LoVo (cell line): ENCODE measurements at regions not wholly inside any gene's neighbourhood (a gene's known extent, or its start where the extent isn't known, plus 50 kb on each side); places are given as distances from the start of the nearest gene placed in this dataset.
"Not testable (repeated sequence)": the region's sequence is repeated elsewhere in the genome, so short reads cannot be mapped to it uniquely, and the experiment has no call there.

Source experiments
- DNase-seq: peaks from one replicate; pipeline ENCODE4 v3.0.0-alpha.2; 2016; ENCODE audit warnings: low spot score

DNA sequence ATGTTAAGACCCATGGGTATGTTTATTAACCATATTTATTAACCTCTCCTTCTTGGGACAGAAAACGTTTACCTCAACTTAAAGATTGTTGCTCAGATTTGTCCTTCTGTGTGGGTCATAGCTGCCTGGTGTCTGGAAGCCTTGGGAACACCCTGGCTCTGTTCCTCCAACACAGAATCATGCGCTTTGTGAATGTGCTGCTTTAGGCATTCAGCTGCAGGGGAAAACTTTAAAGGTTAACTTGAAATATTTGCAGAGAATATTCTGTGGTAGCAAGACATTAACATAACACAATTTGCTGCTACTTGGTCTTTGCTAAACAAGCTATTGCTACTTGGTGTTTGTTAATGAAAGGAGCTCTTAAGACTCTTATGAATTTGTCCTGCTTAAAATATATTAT lies 50.5 kb upstream of the THOC3 start:
- not testable (repeated sequence) for DNase-seq

DNA sequence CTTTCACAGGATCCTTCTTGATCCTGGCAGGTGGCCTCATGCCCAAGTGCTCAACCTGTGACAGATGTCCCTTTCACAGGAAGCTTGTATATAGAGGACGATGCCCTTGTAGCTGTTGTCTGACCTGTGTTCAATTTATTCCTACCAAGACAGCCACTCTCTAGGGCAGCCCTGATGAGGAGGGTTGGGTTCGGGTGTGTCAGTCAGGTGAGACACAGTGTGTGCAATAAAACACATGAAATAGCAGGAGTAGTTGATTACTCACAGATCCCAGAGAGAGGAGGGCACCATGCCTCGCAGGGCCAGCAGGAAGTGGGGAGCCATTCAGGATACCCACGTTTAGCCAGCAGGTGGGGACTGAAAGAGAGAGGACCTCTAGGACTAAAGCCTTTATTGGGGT lies 52.7 kb upstream of the THOC3 start:
- not testable (repeated sequence) for DNase-seq

DNA sequence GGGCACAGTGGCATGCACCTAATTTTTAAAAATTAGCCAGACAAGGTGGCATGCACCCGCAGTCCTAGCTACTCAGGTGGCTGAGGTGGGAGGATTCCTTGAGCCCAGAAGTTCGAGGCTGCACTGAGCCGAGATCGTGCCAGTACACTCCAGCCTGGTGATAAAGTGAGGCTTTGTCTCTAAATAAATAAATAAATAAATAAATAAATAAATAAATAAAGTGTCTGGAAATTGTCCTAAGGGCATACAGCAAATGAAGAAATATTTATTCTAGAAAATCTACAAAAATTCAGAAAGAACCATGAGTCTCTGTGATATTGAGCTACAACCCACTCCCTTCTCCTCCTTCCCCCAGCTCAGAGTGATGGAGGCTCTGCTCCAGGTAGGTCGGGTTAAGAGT lies 55.4 kb upstream of the THOC3 start:
- DNase-seq, result not testable (repeated sequence)

DNA sequence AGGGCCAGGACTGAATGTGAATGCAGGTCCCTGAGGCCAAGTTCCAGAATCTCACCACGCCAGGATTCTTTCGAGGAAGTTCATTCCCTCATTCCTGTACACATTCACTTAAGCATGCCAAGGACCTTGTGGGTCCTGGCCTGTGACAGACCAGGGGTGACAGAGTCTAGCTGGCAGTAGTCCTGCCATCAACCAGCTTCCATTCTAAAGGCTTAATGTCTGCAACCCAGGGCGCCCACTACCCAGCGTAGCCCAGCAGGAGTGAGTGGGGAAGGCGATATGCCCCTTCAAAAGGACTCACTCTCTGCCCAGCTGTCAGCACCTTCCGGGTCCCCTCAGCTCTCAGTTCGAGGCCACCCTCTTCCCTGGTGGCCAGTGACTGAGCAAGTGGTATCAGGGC lies 61.3 kb upstream of the THOC3 start:
- DNase-seq, result not testable (repeated sequence)

DNA sequence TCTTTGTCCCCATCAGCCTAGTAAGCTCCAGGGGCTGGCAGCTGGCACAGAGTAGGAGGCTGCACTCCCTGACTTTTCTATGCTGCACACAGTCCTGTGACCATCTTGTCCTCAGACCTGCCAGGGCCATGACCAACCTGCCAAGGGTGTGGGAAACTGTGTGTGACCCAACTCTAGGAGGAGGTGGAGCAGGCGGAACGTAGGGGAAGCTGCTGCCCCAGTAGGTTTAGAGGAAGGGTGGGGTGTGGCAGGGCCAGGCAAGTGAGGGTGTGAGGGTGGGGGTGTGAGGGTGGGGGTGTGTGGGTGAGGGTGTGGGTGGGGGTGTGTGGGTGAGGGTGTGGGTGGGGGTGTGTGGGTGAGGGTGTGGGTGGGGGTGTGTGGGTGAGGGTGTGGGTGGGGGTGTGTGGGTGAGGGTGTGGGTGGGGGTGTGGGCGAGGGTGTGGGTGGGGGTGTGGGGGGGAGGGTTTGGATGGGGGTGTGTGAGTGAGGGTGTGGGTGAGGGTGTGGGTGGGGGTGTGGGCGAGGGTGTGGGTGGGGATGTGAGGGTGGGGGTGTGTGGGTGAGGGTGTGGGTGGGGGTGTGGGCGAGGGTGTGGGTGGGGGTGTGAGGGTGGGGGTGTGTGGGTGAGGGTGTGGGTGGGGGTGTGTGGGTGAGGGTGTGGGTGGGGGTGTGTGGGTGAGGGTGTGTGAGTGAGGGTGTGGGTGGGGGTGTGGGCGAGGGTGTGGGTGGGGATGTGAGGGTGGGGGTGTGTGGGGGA lies 62.4 kb upstream of the THOC3 start:
- DNase-seq, result not testable (repeated sequence)

DNA sequence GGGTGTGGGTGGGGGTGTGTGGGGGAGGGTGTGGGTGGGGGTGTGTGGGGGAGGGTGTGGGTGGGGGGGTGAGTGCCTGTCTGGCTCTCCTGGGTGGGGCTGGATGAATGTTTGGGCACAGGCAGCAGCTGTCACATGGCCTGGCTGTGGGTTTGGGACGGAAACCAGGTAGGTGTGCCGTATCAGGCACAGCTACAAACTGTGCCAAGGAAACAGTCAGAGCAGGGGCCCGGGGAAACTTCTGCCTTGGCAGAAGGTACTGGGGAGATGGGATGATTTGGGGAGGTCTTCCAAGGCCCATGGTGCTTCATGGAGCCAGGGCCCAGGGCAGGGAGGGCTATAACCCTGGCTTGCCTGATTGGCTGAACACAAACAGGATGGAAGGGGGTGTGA lies 63.0 kb upstream of the THOC3 start:
- DNase-seq, result not testable (repeated sequence)

DNA sequence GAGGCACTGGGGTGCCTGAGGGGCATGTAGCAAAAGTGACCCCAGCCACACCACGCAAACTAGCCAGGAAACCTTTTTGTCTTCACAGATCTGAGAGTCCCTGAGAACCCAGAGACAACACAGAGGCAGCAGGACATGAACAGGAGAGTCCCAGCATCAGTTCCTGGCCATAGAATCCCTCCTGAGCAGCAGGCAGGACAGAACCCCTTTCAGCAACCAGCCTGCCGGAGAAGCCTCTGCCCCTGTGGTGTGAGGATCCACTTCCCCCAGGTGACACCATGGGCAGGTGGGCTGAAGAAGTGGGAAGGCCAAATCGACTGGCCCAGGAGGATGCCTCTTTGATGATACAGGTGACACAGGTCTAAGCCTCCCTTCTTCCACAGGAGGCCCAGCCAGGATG lies 65.1 kb upstream of the THOC3 start:
- DNase-seq, result not testable (repeated sequence)

DNA sequence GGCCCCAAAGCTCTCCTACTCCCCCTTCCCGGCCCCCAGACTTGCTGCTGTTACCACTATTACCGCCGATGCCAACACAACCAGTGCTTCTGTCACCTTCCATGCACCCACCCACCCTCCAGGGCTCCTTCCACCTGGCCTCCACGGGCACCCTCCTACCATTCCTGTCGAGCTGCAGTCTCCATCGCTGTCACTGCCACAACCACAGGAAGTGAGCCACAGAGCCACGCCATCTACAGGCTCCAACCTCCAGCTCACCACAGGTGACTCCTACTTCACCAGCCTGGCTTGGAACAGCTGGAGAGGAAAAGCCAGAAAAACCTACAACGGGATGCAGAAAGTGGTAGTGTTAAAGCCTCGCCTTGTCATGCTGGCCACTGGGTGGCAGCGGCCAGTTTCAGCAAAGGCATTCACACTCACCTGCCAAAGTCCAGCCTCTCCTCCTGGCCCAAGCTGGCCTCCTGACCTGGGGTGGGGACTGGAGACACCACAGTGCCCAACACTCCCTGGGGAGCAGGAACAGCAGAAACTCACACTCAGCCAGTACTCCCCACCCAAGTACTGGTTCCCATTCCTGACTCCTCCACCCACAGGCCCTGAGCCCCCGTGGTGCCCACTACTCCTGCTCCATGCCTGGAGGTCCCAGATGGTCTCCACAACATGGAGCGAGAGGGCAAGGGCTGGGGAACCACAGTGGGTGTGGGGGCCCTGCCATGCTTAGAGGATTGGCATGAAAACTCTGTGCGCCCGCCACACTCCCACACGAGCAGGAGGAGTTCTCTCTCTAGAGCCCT lies 66.5 kb upstream of the THOC3 start:
- DNase-seq, result not testable (repeated sequence)

DNA sequence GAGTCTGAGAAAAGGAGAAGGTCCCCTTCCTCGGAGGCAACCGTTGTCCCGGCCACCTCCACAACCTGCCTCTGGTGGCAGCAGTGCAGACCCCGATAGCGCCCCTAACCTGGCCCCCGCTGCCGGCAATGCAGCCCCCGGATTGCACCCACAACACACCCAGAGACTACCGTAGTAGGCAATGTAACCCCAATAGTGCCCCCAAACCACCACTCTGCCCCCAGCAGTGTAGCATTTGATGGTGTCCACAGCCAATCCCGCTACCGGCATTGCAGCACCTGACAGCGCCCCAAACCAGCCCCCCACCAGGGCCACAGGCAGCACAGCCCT lies 67.1 kb upstream of the THOC3 start:
- not testable (repeated sequence) for DNase-seq

DNA sequence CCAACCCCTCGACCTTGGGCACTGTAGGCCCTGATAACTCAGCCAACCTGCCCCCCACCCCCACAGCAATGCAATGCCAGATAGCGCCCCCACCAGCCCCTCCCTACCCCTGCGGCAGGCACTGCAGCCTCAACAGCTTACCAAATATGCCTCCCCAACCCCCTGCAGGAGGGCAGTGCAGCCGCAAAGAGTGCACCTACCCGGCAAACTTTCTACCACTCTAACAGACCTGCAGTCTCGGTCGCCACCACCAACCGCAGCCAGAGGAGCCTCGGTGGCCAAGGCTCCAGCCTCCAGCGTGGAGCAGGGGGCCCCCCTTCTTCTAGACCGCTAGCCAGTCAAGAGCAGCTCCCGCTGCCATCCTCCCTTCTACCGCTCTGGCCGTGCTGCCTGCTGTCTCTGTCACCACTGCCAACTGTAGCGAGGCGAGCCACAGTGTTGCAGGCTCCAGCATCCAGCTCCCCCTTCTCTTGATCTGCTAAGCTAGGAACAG lies 67.7 kb upstream of the THOC3 start:
- not testable (repeated sequence) for DNase-seq

DNA sequence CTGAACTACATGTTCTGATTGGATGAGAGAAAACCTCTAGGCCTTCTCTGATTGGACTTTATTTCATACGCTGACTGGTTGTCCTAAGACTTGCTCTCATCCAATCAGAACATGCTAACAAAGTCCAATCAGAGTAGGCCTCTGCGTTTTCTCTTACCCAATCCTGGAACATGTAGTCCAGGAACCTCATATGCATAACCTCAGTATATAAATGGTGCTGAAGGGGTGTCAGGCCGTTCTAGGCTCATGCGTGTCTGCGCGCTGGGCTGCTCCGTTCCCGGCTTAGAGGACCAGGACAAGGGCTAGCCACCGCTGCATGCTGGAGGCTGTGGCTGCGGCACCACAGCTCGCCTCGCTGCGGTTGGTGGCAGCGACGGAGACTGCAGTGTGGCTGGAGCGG lies 68.3 kb upstream of the THOC3 start:
- DNase-seq, result not testable (repeated sequence)

DNA sequence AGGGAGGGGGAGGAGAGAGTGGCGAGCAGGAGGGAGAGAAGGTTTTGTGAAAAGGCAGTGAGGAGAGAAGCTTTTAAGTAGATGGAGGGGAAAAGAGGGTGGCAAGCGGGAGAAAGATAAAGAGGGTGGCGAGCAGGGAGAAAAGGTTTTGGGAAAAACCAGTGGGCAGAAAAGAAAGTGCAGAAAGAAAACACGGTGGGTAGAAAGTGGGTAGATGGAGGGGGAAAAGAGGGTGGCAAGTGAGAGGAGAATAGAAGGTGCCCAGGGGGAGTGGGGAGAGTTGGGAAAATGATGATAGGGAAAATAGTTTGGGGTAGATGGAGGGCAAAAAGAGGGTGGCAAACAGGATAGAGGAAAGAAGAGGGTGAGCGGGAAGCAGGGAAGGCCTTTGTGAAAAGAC lies 69.1 kb upstream of the THOC3 start:
- DNase-seq, result not testable (repeated sequence)

DNA sequence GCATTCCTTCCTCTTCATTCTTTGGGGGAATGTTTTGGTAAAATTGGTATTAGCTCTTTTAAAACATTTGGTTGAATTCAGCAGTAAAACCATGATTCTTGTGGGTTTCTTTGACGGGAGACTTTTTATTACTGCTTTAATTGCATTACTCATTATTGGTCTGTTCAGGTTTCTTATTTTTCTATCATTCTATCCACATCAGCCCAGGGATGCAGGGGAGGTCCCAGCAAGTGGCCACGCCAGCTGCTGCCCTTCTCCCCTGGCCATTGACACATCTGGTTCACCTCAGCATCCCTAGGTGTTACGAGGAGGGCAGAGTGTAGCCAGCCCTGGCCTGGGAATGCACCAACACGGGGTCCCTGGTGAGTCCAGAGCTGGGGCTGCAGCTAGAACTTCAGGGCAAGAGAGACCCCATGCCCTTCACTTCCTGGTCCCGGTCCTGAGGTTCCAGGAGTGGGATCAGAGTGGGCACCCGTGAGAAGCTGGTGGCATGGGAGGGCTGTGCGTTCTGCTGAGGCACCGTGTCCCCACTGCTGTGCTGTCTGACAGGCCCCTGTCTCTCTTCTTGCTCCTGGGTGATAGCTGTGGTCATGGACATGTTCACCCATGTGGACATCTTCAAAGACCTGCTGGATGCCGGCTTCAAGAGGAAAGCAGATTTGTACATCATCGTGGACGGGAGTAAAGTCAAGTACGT lies 72.1 kb upstream of the THOC3 start:
- DNase-seq, result not testable (repeated sequence)

DNA sequence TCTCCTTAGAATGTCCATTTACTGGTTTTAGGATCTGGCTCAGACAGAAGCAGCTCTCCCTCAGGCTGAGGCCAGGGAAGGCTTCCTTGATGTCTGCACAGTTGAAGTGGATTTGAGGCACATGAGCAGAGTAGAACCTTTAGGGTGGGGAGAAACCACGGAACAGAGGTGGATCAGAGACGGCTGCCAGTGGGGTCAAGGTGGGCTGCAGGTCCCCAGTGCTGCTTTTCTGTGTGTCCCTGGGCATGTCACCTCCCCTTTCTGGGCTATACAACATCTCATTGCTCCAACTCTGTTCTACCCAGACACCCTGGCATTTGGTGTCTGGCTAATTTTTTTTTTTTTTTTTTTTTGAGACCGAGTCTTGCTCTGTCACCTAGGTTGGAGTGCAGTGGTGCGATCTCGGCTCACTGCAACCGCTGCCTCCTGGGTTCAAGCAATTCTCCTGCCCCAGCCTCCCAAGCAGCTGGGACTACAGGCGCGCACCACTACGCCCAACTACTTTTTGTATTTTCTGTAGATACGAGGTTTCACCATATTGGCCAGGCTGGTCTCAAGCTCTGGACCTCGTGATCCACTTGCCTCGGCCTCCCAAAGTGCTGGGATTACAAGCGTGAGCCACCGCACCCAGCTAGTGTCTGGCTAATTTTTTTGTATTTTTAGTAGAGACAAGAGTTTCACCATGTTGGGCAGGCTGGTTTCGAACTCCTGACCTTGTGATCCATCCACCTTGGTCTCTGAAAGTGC lies 73.3 kb upstream of the THOC3 start:
- DNase-seq, result not testable (repeated sequence)

DNA sequence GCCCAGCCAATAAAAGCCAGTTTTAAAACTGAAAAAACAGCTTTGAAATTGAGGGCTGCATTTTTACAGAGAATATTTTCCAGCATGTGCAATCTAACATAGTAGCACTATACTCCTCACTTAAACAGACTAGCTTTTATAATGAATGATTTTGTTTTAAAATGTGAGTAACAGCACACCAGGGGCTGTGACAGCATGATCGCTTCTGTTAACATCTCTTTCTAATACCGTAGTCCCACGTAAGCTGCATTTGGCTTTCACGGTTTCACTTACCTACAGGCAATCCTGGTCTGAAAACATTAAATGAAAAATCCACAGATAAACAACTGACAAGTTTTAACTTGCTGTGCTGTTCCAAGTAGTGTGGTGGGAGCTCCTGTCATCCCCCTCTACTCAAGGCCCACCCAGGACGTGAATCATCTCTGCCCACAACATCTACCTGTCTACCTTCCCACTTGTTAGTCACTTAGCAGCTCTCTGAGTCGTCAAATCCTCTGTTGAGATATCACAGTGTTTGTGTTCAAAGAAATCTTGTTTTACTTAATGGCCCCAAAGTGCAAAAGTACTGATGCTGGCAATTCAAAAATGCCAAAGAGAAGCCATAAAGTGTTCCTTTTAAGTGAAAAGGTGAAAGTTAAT lies 74.0 kb upstream of the THOC3 start:
- not testable (repeated sequence) for DNase-seq

DNA sequence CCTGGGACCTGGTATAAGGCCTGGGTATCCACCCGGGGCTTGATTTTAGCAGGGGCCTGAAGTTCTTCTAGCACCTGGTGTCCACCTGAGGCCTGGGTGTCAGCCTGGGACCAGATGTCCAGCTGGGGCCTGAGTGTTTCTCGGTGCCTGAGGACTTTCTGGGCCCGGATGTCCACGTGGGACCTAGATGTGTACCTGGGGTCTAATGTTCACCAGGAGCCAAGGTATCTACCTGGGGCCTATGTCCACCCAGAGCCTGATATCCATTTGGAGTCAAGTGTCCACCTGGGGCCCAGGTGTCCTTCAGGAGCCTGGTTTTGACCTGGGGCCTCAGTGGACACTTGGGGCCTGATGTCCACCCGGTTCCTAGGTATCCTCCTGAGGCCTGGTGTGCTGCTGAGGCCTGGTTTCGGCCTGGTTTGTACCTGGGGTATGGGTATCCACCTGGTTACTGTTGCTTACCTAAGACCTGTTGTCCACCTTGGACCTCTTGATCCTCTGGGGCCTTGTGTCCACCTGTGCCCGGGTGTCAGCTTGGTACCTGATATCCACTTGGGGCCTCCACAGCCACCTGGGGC lies 75.2 kb upstream of the THOC3 start:
- DNase-seq, result not testable (repeated sequence)

DNA sequence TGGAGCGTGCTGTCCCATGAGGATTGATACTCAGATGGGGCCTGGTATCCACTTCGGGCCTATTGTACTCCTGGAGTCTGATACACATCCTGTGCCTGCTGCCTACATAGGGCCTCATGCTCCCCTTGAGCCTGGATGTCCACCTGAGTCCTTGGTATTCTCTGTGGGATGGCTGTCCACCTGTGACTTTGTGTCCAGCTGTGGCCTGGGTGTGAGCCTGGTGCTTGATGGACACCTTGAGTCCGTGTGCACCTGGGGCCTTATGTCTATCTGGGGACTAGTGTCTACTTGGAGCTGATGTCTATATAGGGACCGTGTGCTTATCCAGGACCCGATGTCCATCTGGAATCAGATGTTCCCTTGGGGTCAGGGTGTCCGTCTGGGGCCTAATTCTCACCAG lies 75.9 kb upstream of the THOC3 start:
- DNase-seq, result not testable (repeated sequence)

DNA sequence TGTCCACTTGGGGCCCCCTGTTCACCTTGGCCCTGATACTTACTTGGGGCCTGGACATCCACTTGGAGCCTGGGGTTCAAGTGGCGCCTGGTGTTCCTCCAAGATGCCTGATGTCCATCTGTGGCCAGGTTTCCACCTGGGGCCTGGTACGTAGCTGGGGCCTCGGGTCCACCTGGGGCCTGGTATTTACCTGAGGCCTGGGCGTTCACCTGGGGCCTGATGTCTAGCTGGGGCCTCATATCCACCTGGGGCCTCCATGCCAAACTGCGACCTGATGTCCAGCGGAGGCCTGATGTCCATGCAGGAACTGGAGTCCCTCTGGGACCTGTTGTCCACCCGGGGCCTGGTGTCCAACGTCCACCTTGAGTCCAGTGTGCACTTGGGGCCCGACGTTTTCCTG lies 76.3 kb upstream of the THOC3 start:
- not testable (repeated sequence) for DNase-seq

DNA sequence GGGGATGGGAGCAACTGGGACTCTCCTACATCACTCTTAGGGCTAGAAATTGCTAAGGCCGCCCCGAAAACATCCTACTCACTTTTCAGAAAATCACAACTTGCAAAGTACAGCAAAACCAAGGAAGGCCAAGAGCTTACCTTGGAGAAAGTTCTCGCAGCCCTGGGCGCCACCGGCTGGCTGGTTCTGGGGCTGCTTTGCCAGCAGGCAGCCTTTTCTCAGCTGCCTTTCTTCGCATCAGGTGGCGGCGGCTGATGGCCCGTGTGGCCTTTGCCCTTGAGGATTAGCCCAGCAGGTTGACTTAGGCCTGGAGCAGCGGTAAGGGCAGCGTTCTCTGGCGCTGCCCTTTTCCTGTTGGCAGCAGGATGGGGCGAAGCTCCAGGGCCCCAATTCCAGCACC lies 77.3 kb upstream of the THOC3 start:
- DNase-seq, result not testable (repeated sequence)

DNA sequence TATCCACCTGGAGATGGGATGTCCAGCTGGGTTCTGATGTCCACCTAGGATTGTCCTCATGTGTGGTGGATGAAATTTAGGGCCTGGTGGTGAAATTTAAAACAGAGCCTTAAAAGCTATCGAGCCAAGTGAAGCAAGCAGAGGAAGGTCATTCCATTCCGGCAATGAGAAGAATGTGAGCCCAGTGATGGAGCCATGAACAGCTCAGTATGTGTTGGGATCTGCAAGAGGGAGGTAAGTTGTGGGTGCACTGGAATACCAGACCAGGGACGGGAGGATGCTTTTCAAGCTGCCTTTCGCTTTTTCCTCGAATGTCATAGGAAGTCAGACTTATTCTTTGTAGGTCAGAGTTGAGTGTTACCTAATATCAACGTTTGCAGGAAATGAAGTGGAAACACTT lies 80.6 kb upstream of the THOC3 start:
- not testable (repeated sequence) for DNase-seq
